GM12872 (cell line): ENCODE measurements at regions not wholly inside any gene's neighbourhood (a gene's known extent, or its start where the extent isn't known, plus 50 kb on each side); places are given as distances from the start of the nearest gene placed in this dataset.

Experiments used
- TF ChIP-seq, protein P1 (sequence below): IDR thresholded peaks from 3 replicates; pipeline ENCODE4 v1.5.1; 2011; ENCODE audit warnings: low read depth, mild to moderate bottlenecking, low read length, moderate library complexity; ENCODE audit not compliant: insufficient read depth

- TF ChIP-seq, protein P1, sequence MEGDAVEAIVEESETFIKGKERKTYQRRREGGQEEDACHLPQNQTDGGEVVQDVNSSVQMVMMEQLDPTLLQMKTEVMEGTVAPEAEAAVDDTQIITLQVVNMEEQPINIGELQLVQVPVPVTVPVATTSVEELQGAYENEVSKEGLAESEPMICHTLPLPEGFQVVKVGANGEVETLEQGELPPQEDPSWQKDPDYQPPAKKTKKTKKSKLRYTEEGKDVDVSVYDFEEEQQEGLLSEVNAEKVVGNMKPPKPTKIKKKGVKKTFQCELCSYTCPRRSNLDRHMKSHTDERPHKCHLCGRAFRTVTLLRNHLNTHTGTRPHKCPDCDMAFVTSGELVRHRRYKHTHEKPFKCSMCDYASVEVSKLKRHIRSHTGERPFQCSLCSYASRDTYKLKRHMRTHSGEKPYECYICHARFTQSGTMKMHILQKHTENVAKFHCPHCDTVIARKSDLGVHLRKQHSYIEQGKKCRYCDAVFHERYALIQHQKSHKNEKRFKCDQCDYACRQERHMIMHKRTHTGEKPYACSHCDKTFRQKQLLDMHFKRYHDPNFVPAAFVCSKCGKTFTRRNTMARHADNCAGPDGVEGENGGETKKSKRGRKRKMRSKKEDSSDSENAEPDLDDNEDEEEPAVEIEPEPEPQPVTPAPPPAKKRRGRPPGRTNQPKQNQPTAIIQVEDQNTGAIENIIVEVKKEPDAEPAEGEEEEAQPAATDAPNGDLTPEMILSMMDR = no peak
These were observed 99.4 kb downstream of the HFE start for GRCh38 chr6:26186652-26187051.

DNA sequence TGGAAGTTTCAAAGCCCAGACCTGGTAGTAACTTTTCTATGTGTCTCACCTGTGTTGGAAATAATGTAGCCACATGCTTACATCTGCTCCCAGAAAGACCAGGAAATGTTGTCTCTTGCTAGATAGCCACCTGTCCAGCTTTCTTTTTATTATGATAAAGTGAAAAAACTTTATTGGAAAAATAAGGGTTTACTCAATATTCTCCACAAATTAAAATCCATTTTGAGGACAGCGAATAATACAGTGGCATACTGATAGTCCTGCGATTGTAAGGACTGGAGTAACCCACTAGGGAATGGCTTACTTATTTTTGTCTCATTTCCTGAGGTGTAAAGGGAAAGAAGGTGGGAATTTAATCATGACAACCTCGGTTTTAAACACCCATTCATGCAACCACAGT, 100.1 kb downstream of the HFE start:
- TF ChIP-seq, protein P1 = no peak

GRCh38 chr6:26187981-26188635, 100.9 kb downstream of the HFE start:
- TF ChIP-seq, protein P1 = no peak

DNA sequence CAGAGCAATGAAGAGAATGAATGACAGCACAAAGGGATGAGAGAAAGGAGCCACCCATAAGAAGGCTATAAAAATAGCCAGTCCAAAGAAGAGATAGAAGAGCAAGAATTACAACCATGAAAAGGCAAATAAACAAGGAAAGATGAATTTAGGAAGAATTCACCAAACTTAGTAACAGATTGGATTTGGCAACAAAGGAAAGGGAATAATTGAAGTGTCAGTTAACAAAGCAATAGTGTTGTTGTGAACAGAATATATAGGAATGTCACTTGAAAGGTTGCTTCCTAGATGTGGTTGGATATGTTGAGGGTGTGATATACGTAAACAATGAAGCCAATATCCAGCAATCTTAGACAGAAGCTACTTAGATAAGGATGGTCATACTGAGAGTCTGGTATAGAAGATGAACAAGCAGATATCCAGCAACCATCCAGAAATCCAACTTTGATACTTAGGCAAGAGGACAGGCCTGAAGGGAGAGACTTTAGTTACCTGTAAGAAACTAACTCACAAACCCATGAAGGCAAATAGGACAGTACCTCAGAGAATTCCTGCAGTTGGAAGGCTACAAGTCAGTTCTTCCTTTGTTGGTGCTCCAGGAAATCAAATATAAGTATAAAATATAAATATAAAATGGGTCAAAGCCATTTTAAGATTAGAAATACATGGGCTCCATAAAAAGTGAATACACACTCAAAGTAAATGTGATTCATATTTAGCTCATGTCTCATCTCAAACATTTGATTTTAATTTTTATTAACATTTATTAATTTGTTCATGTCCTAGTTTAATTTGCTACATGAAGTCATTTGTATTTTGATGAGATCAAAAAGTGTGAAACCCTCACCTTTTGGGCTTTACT, 106.5 kb downstream of the HFE start:
- TF ChIP-seq, protein P1 = no peak

DNA sequence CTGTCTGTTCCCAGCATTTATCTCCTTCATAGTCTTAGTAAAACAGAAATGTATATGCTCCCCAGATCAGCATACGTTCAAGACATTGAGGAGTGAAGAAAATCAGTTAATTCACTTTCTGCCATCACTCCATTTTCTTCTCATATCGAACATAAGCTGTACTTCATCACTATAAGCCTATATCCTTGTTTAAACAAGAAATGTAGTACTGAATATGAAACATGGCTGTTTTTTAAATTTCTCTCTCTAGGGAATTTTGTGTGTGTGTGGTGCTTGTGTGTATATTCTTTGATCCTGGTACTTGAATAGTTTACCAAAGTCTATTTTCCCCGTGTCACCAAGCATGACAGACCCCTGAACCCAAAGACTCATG, 107.1 kb downstream of the HFE start:
- TF ChIP-seq, protein P1 = no peak

- TF ChIP-seq, protein P1 = no peak
These were observed 107.7 kb downstream of the HFE start for GRCh38 chr6:26194816-26195375.

DNA sequence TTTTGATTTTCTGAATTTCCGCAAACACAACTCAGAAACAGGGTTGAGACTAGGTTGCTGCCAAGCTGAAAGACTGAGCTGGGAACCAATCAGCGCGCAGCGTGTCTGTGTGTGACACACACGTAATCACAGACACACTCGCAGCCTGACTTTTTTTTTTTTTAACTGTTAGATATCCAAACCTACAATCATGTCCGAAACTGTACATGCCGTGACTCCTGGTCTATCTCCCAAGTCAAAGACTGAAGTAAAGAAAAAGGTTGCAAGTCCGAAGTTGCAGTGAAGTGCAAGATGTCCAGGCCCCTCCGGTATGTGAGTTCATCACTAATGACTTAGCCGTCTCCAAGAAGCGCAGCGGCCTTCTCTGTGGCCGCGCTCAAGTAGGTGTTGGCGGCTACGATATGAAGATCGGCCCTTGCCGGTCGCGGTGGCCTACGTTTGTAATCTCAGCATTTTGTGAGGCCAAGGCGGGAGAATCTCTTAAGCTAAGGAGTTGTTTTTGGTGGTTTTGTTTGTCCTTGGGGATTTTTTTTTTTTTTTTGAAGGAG, 108.2 kb downstream of the HFE start:
- TF ChIP-seq, protein P1 = no peak
